BJ (cell line): ENCODE measurements at regions not wholly inside any gene's neighbourhood (a gene's known extent, or its start where the extent isn't known, plus 50 kb on each side); places are given as distances from the start of the nearest gene placed in this dataset.

Source experiments
- CTCF ChIA-PET: fragments of 350-600 bp; formaldehyde crosslinking; extraction: SDS; loops from one replicate; lab custom pipeline; 2021; ENCODE audit warnings: antibody characterized with exemption, inconsistent platforms; lab: Yijun Ruan, JAX
- POLR2A ChIA-PET: fragments of 300-600 bp; sonication (Branson Sonifier 250); formaldehyde crosslinking; extraction: SDS; loops from one replicate; lab custom pipeline; 2021; ENCODE audit warnings: antibody characterized with exemption; lab: Charles Lee
- DNase-seq: peaks from one replicate; pipeline ENCODE4 v3.0.0-alpha.2; 2011; ENCODE audit warnings: low read depth
- H3K27me3 ChIP-seq: 2 replicates; pipeline ENCODE4 v1.6.0; 2011; ENCODE audit warnings: low read length; ENCODE audit not compliant: control insufficient read depth, insufficient read depth
- H3K36me3 ChIP-seq: 2 replicates; pipeline ENCODE4 v1.5.1; 2011; ENCODE audit warnings: low read length; ENCODE audit not compliant: control insufficient read depth, insufficient read depth
- H3K4me3 ChIP-seq: 2 replicates; pipeline ENCODE4 v1.5.1; 2011; ENCODE audit warnings: low read depth, mild to moderate bottlenecking, control low read depth, low read length
- TF ChIP-seq, protein P1 (sequence below): IDR thresholded peaks from 2 replicates; pipeline ENCODE4 v1.5.1; 2011; ENCODE audit warnings: low read depth, mild to moderate bottlenecking, control low read depth, inconsistent platforms, low read length, moderate library complexity; ENCODE audit not compliant: insufficient read depth

DNA sequence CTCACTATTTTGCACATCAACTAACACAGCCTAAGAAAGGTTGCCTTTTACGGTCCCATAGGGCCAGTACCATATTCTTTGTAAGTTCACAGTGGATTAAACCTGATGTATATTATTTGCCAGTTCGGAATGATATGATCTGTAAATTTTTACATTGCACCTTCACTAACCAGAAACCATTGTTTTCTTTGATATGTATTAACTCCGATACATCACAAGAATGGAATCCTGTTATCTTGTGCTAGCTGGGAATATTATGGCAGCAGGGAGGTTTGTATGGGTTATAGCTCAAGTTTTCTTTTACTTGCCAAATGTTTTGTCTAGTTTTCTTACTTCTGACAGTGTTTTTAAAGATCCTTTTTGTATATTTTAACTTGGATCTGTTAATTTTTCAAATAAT lies 51.4 kb upstream of the S1PR1 start:
- TF ChIP-seq, protein P1, sequence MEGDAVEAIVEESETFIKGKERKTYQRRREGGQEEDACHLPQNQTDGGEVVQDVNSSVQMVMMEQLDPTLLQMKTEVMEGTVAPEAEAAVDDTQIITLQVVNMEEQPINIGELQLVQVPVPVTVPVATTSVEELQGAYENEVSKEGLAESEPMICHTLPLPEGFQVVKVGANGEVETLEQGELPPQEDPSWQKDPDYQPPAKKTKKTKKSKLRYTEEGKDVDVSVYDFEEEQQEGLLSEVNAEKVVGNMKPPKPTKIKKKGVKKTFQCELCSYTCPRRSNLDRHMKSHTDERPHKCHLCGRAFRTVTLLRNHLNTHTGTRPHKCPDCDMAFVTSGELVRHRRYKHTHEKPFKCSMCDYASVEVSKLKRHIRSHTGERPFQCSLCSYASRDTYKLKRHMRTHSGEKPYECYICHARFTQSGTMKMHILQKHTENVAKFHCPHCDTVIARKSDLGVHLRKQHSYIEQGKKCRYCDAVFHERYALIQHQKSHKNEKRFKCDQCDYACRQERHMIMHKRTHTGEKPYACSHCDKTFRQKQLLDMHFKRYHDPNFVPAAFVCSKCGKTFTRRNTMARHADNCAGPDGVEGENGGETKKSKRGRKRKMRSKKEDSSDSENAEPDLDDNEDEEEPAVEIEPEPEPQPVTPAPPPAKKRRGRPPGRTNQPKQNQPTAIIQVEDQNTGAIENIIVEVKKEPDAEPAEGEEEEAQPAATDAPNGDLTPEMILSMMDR: no peak
- Histone ChIP-seq H3K4me3 (no peak overlapping the region), H3K27me3 (no peaks in the 10 kb centered on the region), H3K36me3 (no peaks in the 10 kb centered on the region)
- POLR2A ChIA-PET: no interaction called here
- DNase-seq: no peak
- CTCF ChIA-PET: no interaction called here

DNA sequence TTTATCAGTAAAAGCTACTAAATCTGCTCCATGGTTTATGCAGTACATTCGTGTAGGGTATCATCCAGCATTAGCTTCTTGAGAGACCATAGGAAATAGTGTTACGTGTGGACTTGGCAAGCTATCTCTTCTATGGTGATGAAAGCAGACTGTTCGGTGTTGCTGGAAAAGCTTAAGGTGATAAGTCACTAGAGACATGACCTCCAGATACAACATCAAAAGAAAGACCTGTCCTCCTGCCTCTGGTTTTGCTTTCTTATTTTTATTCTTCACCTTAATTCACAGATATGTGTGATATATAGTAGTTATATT lies 53.5 kb upstream of the S1PR1 start:
- TF ChIP-seq, protein P1: no peak
- Histone ChIP-seq H3K36me3 (no peaks in the 10 kb centered on the region), H3K27me3 (no peaks in the 10 kb centered on the region), H3K4me3 (no peak overlapping the region)
- ChIA-PET CTCF (no interaction called here), POLR2A (no interaction called here)
- no peak for DNase-seq

DNA sequence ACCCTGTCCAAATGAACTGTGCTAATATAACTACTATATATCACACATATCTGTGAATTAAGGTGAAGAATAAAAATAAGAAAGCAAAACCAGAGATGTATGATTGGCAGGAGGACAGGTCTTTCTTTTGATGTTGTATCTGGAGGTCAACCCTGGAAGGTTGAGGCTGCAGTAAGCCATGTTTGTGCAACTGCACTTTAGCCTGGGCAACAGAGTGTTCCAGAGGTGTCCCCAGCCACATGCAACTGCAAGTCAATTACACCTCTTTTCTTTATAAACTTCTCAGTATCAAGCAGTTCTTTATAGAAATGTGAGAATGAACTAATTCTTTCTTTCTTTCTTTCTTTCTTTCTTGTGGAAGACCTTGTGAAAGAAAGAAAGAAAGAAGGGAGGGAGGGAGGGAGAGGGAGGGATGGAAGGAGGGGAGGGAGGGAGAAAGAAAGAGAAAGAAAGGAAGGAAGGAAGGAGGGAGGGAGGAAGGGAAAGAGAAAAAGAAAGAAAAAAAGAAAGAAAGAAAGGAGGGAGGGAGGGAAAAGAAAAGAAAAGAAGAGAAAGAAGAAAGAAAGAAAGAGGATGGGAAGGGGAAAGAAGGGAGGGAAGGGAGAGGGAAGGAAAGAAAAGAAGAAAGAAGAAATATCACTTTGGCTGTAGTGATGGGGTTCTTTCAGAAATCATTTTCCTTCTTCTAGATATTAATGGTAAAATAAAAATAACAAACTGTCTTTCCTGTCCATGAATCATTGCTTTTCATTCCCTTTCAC lies 54.0 kb upstream of the S1PR1 start:
- POLR2A ChIA-PET: no interaction called here
- DNase-seq: no peak
- no peaks in the 10 kb centered on the region for H3K36me3 ChIP-seq
- H3K27me3 ChIP-seq: no peaks in the 10 kb centered on the region
- no peak overlapping the region for H3K4me3 ChIP-seq
- CTCF ChIA-PET: no interaction called here
- TF ChIP-seq, protein P1: no peak

DNA sequence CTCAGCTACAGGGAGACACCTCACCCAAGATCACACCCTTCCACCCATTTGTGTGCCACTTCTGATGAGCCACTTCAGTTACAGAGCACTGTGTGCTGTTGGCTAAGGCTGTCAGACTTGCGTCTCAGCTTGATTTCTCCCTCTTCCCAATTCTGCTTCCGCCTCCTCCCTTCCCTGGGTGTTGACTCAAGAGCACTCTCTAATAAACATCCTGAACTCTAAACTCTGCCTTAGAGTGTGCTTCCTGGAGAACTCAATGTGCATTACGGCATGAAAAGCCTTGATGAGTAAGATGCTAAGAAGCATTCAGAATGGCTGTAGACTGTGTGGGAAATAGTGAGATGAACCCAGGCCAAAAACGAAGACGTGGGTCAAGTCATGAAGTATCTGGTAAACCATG lies 54.9 kb upstream of the S1PR1 start:
- TF ChIP-seq, protein P1: no peak
- POLR2A ChIA-PET: no interaction called here
- CTCF ChIA-PET: no interaction called here
- no peak for DNase-seq
- H3K36me3 ChIP-seq: no peaks in the 10 kb centered on the region
- no peaks in the 10 kb centered on the region for H3K27me3 ChIP-seq
- H3K4me3 ChIP-seq: no peak overlapping the region

DNA sequence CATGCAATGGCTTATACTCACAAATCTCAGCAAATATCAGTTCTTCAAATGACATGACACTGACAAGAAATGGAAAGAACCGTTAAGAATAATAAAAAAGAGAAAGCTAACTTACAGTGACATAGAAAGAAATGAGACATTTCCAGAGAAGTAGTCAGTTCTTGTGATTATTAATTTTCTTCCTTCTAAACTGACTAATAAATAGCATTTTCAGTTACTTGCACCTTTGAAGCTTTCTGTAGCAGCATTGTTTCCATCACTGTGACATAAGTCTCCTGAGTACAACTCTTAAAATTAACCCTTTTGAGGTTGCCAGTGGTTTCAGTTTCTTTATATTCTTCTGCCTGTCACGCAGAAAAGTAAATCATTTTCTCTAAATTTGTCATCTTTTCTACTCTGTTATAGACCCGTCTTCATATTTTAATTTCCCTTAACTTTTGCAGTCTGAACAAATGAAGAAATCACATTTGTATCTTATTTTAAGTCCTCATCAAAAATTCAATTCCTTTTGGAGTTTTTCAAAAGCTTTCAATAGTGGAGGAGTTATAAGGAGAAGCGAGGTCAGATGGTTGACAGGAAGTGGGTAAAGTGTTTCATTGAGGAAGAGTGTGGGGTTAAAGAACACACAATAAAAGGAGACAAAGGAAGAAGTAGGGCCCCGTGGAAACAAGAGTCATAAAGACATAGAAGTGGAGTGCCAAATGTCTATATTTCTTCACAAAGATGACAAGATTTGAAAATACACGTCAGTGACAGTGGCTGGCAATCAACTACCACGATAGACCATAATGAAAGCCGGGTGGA lies 57.9 kb upstream of the S1PR1 start:
- TF ChIP-seq, protein P1: no peak
- ChIA-PET POLR2A (no interaction called here), CTCF (no interaction called here)
- Histone ChIP-seq H3K36me3 (no peaks in the 10 kb centered on the region), H3K27me3 (no peaks in the 10 kb centered on the region), H3K4me3 (no peak overlapping the region)
- no peak for DNase-seq
